Panc1 (cell line): ENCODE measurements at regions not wholly inside any gene's neighbourhood (a gene's known extent, or its start where the extent isn't known, plus 50 kb on each side); places are given as distances from the start of the nearest gene placed in this dataset.
A peak's percentile ranks its signal among the peaks of the same experiment; 100 is the strongest.

Experiments used
- ATAC-seq: fragments of 200-7000 bp; cut with Tn5 transposase; 2 replicates; pipeline ENCODE4 v1.9.1; 2020; ENCODE audit warnings: mild to moderate bottlenecking, moderate library complexity
- BruUV-seq: library from RNA; stranded (reverse); fragments of 400-500 nt; replicated peaks from 2 replicates; lab custom pipeline; 2021; lab: Mats Ljungman, UMichigan
- CTCF ChIA-PET: fragments of 300-600 bp; sonication (Branson Sonifier 250); formaldehyde crosslinking; loops from one replicate; lab custom pipeline; 2022; ENCODE audit warnings: antibody characterized with exemption; lab: Charles Lee
- POLR2A ChIA-PET: fragments of 300-600 bp; sonication (Branson Sonifier 250); formaldehyde crosslinking; loops from one replicate; lab custom pipeline; 2022; ENCODE audit warnings: antibody characterized with exemption; lab: Charles Lee
- DNase-seq: peaks from one replicate; pipeline ENCODE4 v3.0.0-alpha.2; 2010; ENCODE audit warnings: low read depth, low spot score
- H3K27ac ChIP-seq: 2 replicates; pipeline ENCODE4 v1.5.1; 2011; ENCODE audit warnings: mild to moderate bottlenecking, low read length, inconsistent platforms
- H3K27me3 ChIP-seq: fragments of 200-500 bp; sonication (Bioruptor generic); 2 replicates; pipeline ENCODE4 v1.6.0; 2014; ENCODE audit warnings: low read length, inconsistent platforms; ENCODE audit not compliant: control insufficient read depth, insufficient read depth
- H3K36me3 ChIP-seq: fragments of 200-500 bp; sonication (Bioruptor generic); 2 replicates; pipeline ENCODE4 v1.5.1; 2014; ENCODE audit warnings: inconsistent platforms, mild to moderate bottlenecking, low read length, moderate library complexity; ENCODE audit not compliant: control insufficient read depth, insufficient read depth
- H3K4me1 ChIP-seq: 2 replicates; pipeline ENCODE4 v1.5.1; 2011; ENCODE audit warnings: inconsistent platforms, mild to moderate bottlenecking, low read length, moderate library complexity; ENCODE audit not compliant: control insufficient read depth, insufficient read depth
- H3K4me3 ChIP-seq, 2 experiments: 2 replicates each; pipeline ENCODE4 v1.5.1; 2011 to 2012; ENCODE audit warnings: low read depth in 2 of 2, low read length in 2 of 2, mild to moderate bottlenecking in 2 of 2, inconsistent platforms in 1 of 2, moderate library complexity in 1 of 2
- H3K9me3 ChIP-seq: fragments of 200-500 bp; sonication (Bioruptor generic); 2 replicates; pipeline ENCODE4 v1.5.1; 2014; ENCODE audit warnings: low read depth, mild to moderate bottlenecking, inconsistent platforms, low read length, moderate library complexity; ENCODE audit not compliant: control insufficient read depth, insufficient read depth
- CTCF ChIP-seq: fragments of 450-650 bp; IDR thresholded peaks from 2 replicates; pipeline ENCODE4 v1.5.1; 2017; ENCODE audit warnings: mild to moderate bottlenecking
- POLR2AphosphoS5 ChIP-seq: IDR thresholded peaks from 2 replicates; pipeline ENCODE4 v1.6.1; 2012; ENCODE audit warnings: mild to moderate bottlenecking, low read depth, low read length, moderate library complexity
- REST ChIP-seq, 2 experiments: IDR thresholded peaks; 2 replicates each; pipeline ENCODE4 v1.6.1; 2011 to 2012; ENCODE audit warnings: low read depth in 2 of 2, control low read depth in 1 of 2, low read length in 1 of 2, mild to moderate bottlenecking in 1 of 2, moderate library complexity in 1 of 2; ENCODE audit not compliant: insufficient read depth in 1 of 2
- SIN3A ChIP-seq: IDR thresholded peaks from 2 replicates; pipeline ENCODE4 v1.6.1; 2012; ENCODE audit warnings: low read depth, mild to moderate bottlenecking, low read length, moderate library complexity, borderline replicate concordance; ENCODE audit not compliant: insufficient read depth
- TCF7L2 ChIP-seq: IDR thresholded peaks from 2 replicates; pipeline ENCODE4 v1.6.1; 2011; ENCODE audit warnings: mild to moderate bottlenecking, low read depth, low read length, inconsistent platforms
- in situ Hi-C: cut with HindIII; loops from 2 replicates; pipeline ENCODE4 v1.10.0; 2016; ENCODE audit warnings: low sequenced_read_pairs, low pct_unique_long_range_greater_than_20kb
- intact Hi-C: fragments of 100-400 bp; cut with micrococcal nuclease; formaldehyde crosslinking; loops from one replicate; pipeline ENCODE4 v1.10.0; 2022; ENCODE audit not compliant: unreplicated experiment

- no peaks in the 10 kb centered on the region for H3K27me3 ChIP-seq
- in situ Hi-C loops = no loop called here
- ChIA-PET CTCF (no interaction called here), POLR2A (no interaction called here)
- ATAC-seq (no peak; the same call in 1 of the 2 replicates), DNase-seq (peak; percentile 10)
- intact Hi-C loops = no loop called here
- no peaks in the 10 kb centered on the region for H3K9me3 ChIP-seq
- no peak overlapping the region for H3K4me3 ChIP-seq
- no peaks in the 10 kb centered on the region for H3K36me3 ChIP-seq
- TF ChIP-seq POLR2AphosphoS5 (no peak), SIN3A (no peak), REST (IDR thresholded peaks at IDR 0.05; ENCODE audit: insufficient read depth in 1 of 2, low read depth in 2 of 2, low read length in 1 of 2) (no peak), CTCF (no peak), TCF7L2 (no peak)
- no TSS peak for BruUV-seq
- H3K27ac ChIP-seq = no peak overlapping the region
- no peaks in the 10 kb centered on the region; the same call in 1 of the 2 replicates for H3K4me1 ChIP-seq
Observed at GRCh38 chr6:163745536-163746400, 331.2 kb downstream of the QKI start.

- in situ Hi-C loops = no loop called here
- no peak for TF ChIP-seq POLR2AphosphoS5
- TF ChIP-seq CTCF = no peak
- no peak for TF ChIP-seq REST (IDR thresholded peaks at IDR 0.05; ENCODE audit: insufficient read depth in 1 of 2, low read depth in 2 of 2, low read length in 1 of 2)
- TF ChIP-seq TCF7L2 = no peak
- no peak for TF ChIP-seq SIN3A
- POLR2A ChIA-PET = no interaction called here
- Histone ChIP-seq H3K36me3 (no peaks in the 10 kb centered on the region), H3K4me3 (no peak overlapping the region), H3K27me3 (no peaks in the 10 kb centered on the region), H3K27ac (no peak overlapping the region), H3K9me3 (no peaks in the 10 kb centered on the region), H3K4me1 (no peaks in the 10 kb centered on the region; the same call in 1 of the 2 replicates)
- CTCF ChIA-PET = no interaction called here
- intact Hi-C loops = no loop called here
- no TSS peak for BruUV-seq
- ATAC-seq (no peak), DNase-seq (no peak)
Observed at GRCh38 chr6:163744256-163744925, 329.9 kb downstream of the QKI start.
